Progenitor cell of endocrine pancreas (in vitro differentiated cells): ENCODE measurements at regions not wholly inside any gene's neighbourhood (a gene's known extent, or its start where the extent isn't known, plus 50 kb on each side); places are given as distances from the start of the nearest gene placed in this dataset.

Experiments
- DNase-seq: peaks from one replicate; pipeline ENCODE4 v3.0.0; 2021; ENCODE audit warnings: low spot score; ENCODE audit not compliant: unreplicated experiment
- H3K27ac Mint-ChIP-seq: 2 replicates; pipeline ENCODE4 v1.8.0; 2021; ENCODE audit warnings: mild to moderate bottlenecking, moderate library complexity, mixed read lengths
- H3K27me3 Mint-ChIP-seq: 2 replicates; pipeline ENCODE4 v1.8.0; 2021; ENCODE audit warnings: mixed read lengths
- H3K36me3 Mint-ChIP-seq: 2 replicates; pipeline ENCODE4 v1.8.0; 2022; ENCODE audit warnings: mixed read lengths; ENCODE audit not compliant: insufficient read depth
- H3K4me1 Mint-ChIP-seq: 2 replicates; pipeline ENCODE4 v1.8.0; 2021; ENCODE audit warnings: low read depth, mixed read lengths
- H3K4me3 Mint-ChIP-seq: 2 replicates; pipeline ENCODE4 v1.8.0; 2021; ENCODE audit warnings: low read depth, mild to moderate bottlenecking, moderate library complexity, mixed read lengths
- H3K9me3 Mint-ChIP-seq: 2 replicates; pipeline ENCODE4 v1.8.0; 2021; ENCODE audit warnings: low read depth, mixed read lengths
- CTCF ChIP-seq: fragments of 200-600 bp; sonication (generic); IDR thresholded peaks from one replicate; pipeline ENCODE4 v1.5.0; 2021; ENCODE audit warnings: antibody characterized with exemption, mild to moderate bottlenecking; ENCODE audit not compliant: unreplicated experiment

- Mint-ChIP-seq H3K4me3 (no peak overlapping the region), H3K36me3 (no peaks in the 10 kb centered on the region), H3K27me3 (no peaks in the 10 kb centered on the region), H3K27ac (no peak overlapping the region), H3K9me3 (no peaks in the 10 kb centered on the region), H3K4me1 (peaks cover 16% of the 10 kb centered on the region)
- DNase-seq, result no peak
- no peak for TF ChIP-seq CTCF
Measured at GRCh38 chr17:37828651-37829124, 83.8 kb upstream of the HNF1B start.

- H3K4me3 Mint-ChIP-seq, result no peak overlapping the region
- H3K36me3 Mint-ChIP-seq, result no peaks in the 10 kb centered on the region
- H3K9me3 Mint-ChIP-seq, result no peaks in the 10 kb centered on the region
- peaks cover 16% of the 10 kb centered on the region for H3K4me1 Mint-ChIP-seq
- TF ChIP-seq CTCF, result no peak
- no peaks in the 10 kb centered on the region for H3K27me3 Mint-ChIP-seq
- H3K27ac Mint-ChIP-seq, result no peak overlapping the region
- no peak for DNase-seq
Measured at GRCh38 chr17:37827905-37828650, 83.2 kb upstream of the HNF1B start.

- DNase-seq, result no peak
- TF ChIP-seq CTCF, result no peak
- no peak overlapping the region for H3K4me3 Mint-ChIP-seq
- peaks cover 16% of the 10 kb centered on the region for H3K4me1 Mint-ChIP-seq
- H3K27me3 Mint-ChIP-seq, result no peaks in the 10 kb centered on the region
- H3K9me3 Mint-ChIP-seq, result no peaks in the 10 kb centered on the region
- H3K27ac Mint-ChIP-seq, result no peak overlapping the region
- H3K36me3 Mint-ChIP-seq, result no peaks in the 10 kb centered on the region
Measured at GRCh38 chr17:37826497-37827430, 81.9 kb upstream of the HNF1B start.

- no peak overlapping the region for H3K27ac Mint-ChIP-seq
- H3K4me1 Mint-ChIP-seq, result peaks cover 10% of the 10 kb centered on the region
- H3K36me3 Mint-ChIP-seq, result no peaks in the 10 kb centered on the region
- H3K4me3 Mint-ChIP-seq, result no peak overlapping the region
- no peak for TF ChIP-seq CTCF
- no peaks in the 10 kb centered on the region for H3K27me3 Mint-ChIP-seq
- H3K9me3 Mint-ChIP-seq, result no peaks in the 10 kb centered on the region
- no peak for DNase-seq
Measured at GRCh38 chr17:37825851-37826250, 81.0 kb upstream of the HNF1B start.
